HCT116 (cell line): ENCODE measurements at regions not wholly inside any gene's neighbourhood (a gene's known extent, or its start where the extent isn't known, plus 50 kb on each side); places are given as distances from the start of the nearest gene placed in this dataset.

ENCODE experiments used
- ATAC-seq: fragments of 200-7000 bp; cut with Tn5 transposase; 2 replicates; pipeline ENCODE4 v1.9.1; 2020; ENCODE audit warnings: mild to moderate bottlenecking, moderate library complexity
- BruUV-seq: library from RNA; stranded (reverse); fragments of 400-500 nt; replicated peaks from 2 replicates; lab custom pipeline; 2021; lab: Mats Ljungman, UMichigan
- CTCF ChIA-PET: fragments of 300-600 bp; sonication (Branson Sonifier 250); formaldehyde crosslinking; loops from one replicate; lab custom pipeline; 2021; ENCODE audit warnings: antibody characterized with exemption; lab: Charles Lee
- POLR2A ChIA-PET: fragments of 300-600, 350-600 bp; sonication (Branson Sonifier 250); formaldehyde crosslinking; loops from one replicate; lab custom pipeline; 2021; ENCODE audit warnings: antibody characterized with exemption; lab: Charles Lee
- RAD21 ChIA-PET, 2 experiments: fragments of 300-600 bp; sonication (Branson Sonifier 250); formaldehyde crosslinking; loops; one replicate each; lab custom pipeline; 2023; ENCODE audit warnings: low total read pairs in 2 of 2; ENCODE audit not compliant: uncharacterized antibody in 2 of 2, unreplicated experiment in 2 of 2, low non-redundant PET in 1 of 2; lab: Charles Lee
- DNase-seq: peaks from one replicate; pipeline ENCODE4 v3.0.0-alpha.2; 2010; ENCODE audit warnings: low read depth, low spot score
- H2AFZ ChIP-seq: fragments of 200-600 bp; shearing (Covaris generic), sonication (generic); 2 replicates; pipeline ENCODE4 v1.6.1; 2017; ENCODE audit warnings: low read depth, mixed run types, mixed read lengths, antibody characterized with exemption, low read length; ENCODE audit not compliant: poor library complexity, severe bottlenecking
- H3K27ac ChIP-seq: 2 replicates; pipeline ENCODE4 v1.5.1; 2012; ENCODE audit warnings: low read depth, low read length
- H3K27me3 ChIP-seq: fragments of 200-600 bp; sonication (generic); 2 replicates; pipeline ENCODE4 v1.6.1; 2016; ENCODE audit warnings: mixed run types, low read length, mixed read lengths; ENCODE audit not compliant: insufficient read depth
- H3K36me3 ChIP-seq, 2 experiments: fragments of 200-500 bp in 1 of 2; fragments of 200-600 bp in 1 of 2; sonication (Bioruptor generic) in 1 of 2; sonication (generic) in 1 of 2; 2 replicates each; pipeline versions ENCODE4 v1.5.1 to v1.6.1; 2014 to 2016; ENCODE audit warnings: low read length in 2 of 2, inconsistent platforms in 1 of 2, mixed read lengths in 1 of 2, mixed run types in 1 of 2; ENCODE audit not compliant: insufficient read depth in 2 of 2, control insufficient read depth in 1 of 2
- H3K4me1 ChIP-seq, 2 experiments: fragments of 200-600 bp in 1 of 2; sonication (generic) in 1 of 2; 2 replicates each; pipeline versions ENCODE4 v1.5.1 to v1.6.1; 2012 to 2017; ENCODE audit warnings: low read length in 2 of 2, inconsistent platforms in 1 of 2, mild to moderate bottlenecking in 1 of 2, mixed read lengths in 1 of 2, mixed run types in 1 of 2, moderate library complexity in 1 of 2; ENCODE audit not compliant: insufficient read depth in 2 of 2, control insufficient read depth in 1 of 2
- H3K4me2 ChIP-seq: fragments of 200-600 bp; sonication (generic); 2 replicates; pipeline ENCODE4 v1.6.1; 2017; ENCODE audit warnings: mixed run types, low read length, mixed read lengths
- H3K4me3 ChIP-seq, 2 experiments: fragments of 200-600 bp in 1 of 2; sonication (generic) in 1 of 2; replicated peaks in 1 of 2; 2 replicates each; pipeline ENCODE4 v1.5.1; 2011 to 2016; ENCODE audit warnings: low read length in 2 of 2, control low read depth in 1 of 2, low read depth in 1 of 2, mild to moderate bottlenecking in 1 of 2, mixed read lengths in 1 of 2, mixed run types in 1 of 2
- H3K79me2 ChIP-seq: fragments of 200-600 bp; sonication (generic); 2 replicates; pipeline ENCODE4 v1.6.1; 2017; ENCODE audit warnings: mild to moderate bottlenecking, mixed run types, low read length, moderate library complexity, mixed read lengths; ENCODE audit not compliant: insufficient read depth
- H3K9ac ChIP-seq: fragments of 200-600 bp; sonication (generic); 2 replicates; pipeline ENCODE4 v1.6.1; 2016; ENCODE audit warnings: low read length, mixed read lengths
- H3K9me2 ChIP-seq: fragments of 200-600 bp; sonication (generic), shearing (Covaris generic); 2 replicates; pipeline ENCODE4 v1.6.1; 2017; ENCODE audit warnings: mixed run types, mild to moderate bottlenecking, moderate library complexity; ENCODE audit not compliant: insufficient read depth
- H3K9me3 ChIP-seq, 2 experiments: fragments of 200-500 bp in 1 of 2; fragments of 200-600 bp in 1 of 2; sonication (Bioruptor generic) in 1 of 2; sonication (generic) in 1 of 2; 2 replicates each; pipeline ENCODE4 v1.6.1; 2014 to 2017; ENCODE audit warnings: low read length in 2 of 2, mixed read lengths in 2 of 2, inconsistent platforms in 1 of 2, low read depth in 1 of 2, mild to moderate bottlenecking in 1 of 2, mixed run types in 1 of 2, moderate library complexity in 1 of 2; ENCODE audit not compliant: control insufficient read depth in 1 of 2, insufficient read depth in 1 of 2
- H4K20me1 ChIP-seq: fragments of 200-600 bp; sonication (generic), shearing (Covaris generic); 2 replicates; pipeline ENCODE4 v1.6.1; 2017; ENCODE audit warnings: mixed run types, mild to moderate bottlenecking, moderate library complexity; ENCODE audit not compliant: insufficient read depth
- EGR1 ChIP-seq: IDR thresholded peaks from 2 replicates; pipeline ENCODE4 v1.6.1; 2012; ENCODE audit warnings: low read depth
- ELF1 ChIP-seq: IDR thresholded peaks from 2 replicates; pipeline ENCODE4 v1.6.1; 2012; ENCODE audit warnings: low read depth, borderline replicate concordance
- EZH2 ChIP-seq: fragments of 200-600 bp; sonication (generic); IDR thresholded peaks from 2 replicates; pipeline ENCODE4 v1.6.1; 2017; ENCODE audit warnings: antibody characterized with exemption, mixed run types
- EZH2phosphoT487 ChIP-seq: fragments of 200-600 bp; IDR thresholded peaks from 2 replicates; pipeline ENCODE4 v1.6.1; 2018; ENCODE audit warnings: antibody characterized with exemption, borderline replicate concordance
- FOSL1 ChIP-seq: IDR thresholded peaks from 2 replicates; pipeline ENCODE4 v1.6.1; 2012; ENCODE audit warnings: low read depth
- JUND ChIP-seq: IDR thresholded peaks from 2 replicates; pipeline ENCODE4 v1.6.1; 2012
- POLR2A ChIP-seq: IDR thresholded peaks from 2 replicates; pipeline ENCODE4 v1.7.0; 2011; ENCODE audit warnings: borderline replicate concordance; ENCODE audit not compliant: insufficient read depth, insufficient read length; ENCODE audit errors: extremely low read depth
- POLR2AphosphoS5 ChIP-seq: IDR thresholded peaks from 2 replicates; pipeline ENCODE4 v1.6.1; 2011; ENCODE audit warnings: mild to moderate bottlenecking, low read depth, low read length, moderate library complexity
- SIN3A ChIP-seq: IDR thresholded peaks from 2 replicates; pipeline ENCODE4 v1.6.1; 2012; ENCODE audit warnings: low read depth
- SP1 ChIP-seq: IDR thresholded peaks from 2 replicates; pipeline ENCODE4 v1.6.1; 2012; ENCODE audit warnings: low read depth
- SRF ChIP-seq: IDR thresholded peaks from 2 replicates; pipeline ENCODE4 v1.6.1; 2012; ENCODE audit warnings: low read depth
- ZFX ChIP-seq: fragments of 450-650 bp; IDR thresholded peaks from 2 replicates; pipeline ENCODE4 v1.6.1; 2017
- intact Hi-C: fragments of 100-400 bp; cut with micrococcal nuclease; formaldehyde crosslinking; loops from 2 replicates; pipeline ENCODE4 v1.10.0; 2022
- TF ChIP-seq, protein P1 (sequence below), 3 experiments: fragments of 200-600 bp in 1 of 3; sonication (generic) in 1 of 3; IDR thresholded peaks in 2 of 3; conservative IDR thresholded peaks in 1 of 3; 2 replicates each; pipeline ENCODE4 v1.5.1; 2012 to 2017; ENCODE audit warnings: low read depth in 2 of 3, low read length in 2 of 3, antibody characterized with exemption in 1 of 3, borderline replicate concordance in 1 of 3, control low read depth in 1 of 3, mild to moderate bottlenecking in 1 of 3, mixed read lengths in 1 of 3, mixed run types in 1 of 3, moderate library complexity in 1 of 3; ENCODE audit not compliant: insufficient read depth in 1 of 3

- H3K4me2 ChIP-seq: no peak overlapping the region
- no peaks in the 10 kb centered on the region for H3K9me2 ChIP-seq
- RAD21 ChIA-PET: no interaction called here
- H3K4me3 ChIP-seq: no peak overlapping the region
- no peaks in the 10 kb centered on the region for H4K20me1 ChIP-seq
- no peak for ATAC-seq
- H3K9me3 ChIP-seq: no peaks in the 10 kb centered on the region; a peak in 1 of 4 replicates
- CTCF ChIA-PET: no interaction called here
- no peak overlapping the region for H2AFZ ChIP-seq
- TF ChIP-seq EGR1: no peak
- TF ChIP-seq POLR2A: no peak
- TF ChIP-seq ZFX: no peak
- no peak for TF ChIP-seq EZH2phosphoT487
- no peak for TF ChIP-seq JUND
- no peak for TF ChIP-seq EZH2
- TF ChIP-seq SRF: no peak
- TF ChIP-seq POLR2AphosphoS5: no peak
- no peak for TF ChIP-seq ELF1
- TF ChIP-seq SP1: no peak
- TF ChIP-seq FOSL1: no peak
- no peak for TF ChIP-seq SIN3A
- TF ChIP-seq, protein P1, sequence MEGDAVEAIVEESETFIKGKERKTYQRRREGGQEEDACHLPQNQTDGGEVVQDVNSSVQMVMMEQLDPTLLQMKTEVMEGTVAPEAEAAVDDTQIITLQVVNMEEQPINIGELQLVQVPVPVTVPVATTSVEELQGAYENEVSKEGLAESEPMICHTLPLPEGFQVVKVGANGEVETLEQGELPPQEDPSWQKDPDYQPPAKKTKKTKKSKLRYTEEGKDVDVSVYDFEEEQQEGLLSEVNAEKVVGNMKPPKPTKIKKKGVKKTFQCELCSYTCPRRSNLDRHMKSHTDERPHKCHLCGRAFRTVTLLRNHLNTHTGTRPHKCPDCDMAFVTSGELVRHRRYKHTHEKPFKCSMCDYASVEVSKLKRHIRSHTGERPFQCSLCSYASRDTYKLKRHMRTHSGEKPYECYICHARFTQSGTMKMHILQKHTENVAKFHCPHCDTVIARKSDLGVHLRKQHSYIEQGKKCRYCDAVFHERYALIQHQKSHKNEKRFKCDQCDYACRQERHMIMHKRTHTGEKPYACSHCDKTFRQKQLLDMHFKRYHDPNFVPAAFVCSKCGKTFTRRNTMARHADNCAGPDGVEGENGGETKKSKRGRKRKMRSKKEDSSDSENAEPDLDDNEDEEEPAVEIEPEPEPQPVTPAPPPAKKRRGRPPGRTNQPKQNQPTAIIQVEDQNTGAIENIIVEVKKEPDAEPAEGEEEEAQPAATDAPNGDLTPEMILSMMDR (IDR thresholded peaks at IDR 0.05 in 2 of 3, conservative IDR thresholded peaks at IDR 0.05 in 1 of 3; ENCODE audit: borderline replicate concordance in 1 of 3, insufficient read depth in 1 of 3, low read depth in 2 of 3, low read length in 2 of 3): no peak
- TF ChIP-seq, all 23 proteins: peak for 0
- no peaks in the 10 kb centered on the region for H3K4me1 ChIP-seq
- H3K9ac ChIP-seq: no peak overlapping the region
- no TSS peak for BruUV-seq
- H3K79me2 ChIP-seq: no peaks in the 10 kb centered on the region
- H3K36me3 ChIP-seq: no peaks in the 10 kb centered on the region
- intact Hi-C loops: no loop called here
- H3K27ac ChIP-seq: no peak overlapping the region
- H3K27me3 ChIP-seq: 0 out of 2 replicates have a peak, but pooled peaks cover 2% of the 10 kb centered on the region
- no peak for DNase-seq
- POLR2A ChIA-PET: no interaction called here
Measured at GRCh38 chr5:5799826-5800225, 377.3 kb downstream of the ICE1 start.
